Fibroblast of skin of back (primary cell): ENCODE measurements at regions not wholly inside any gene's neighbourhood (a gene's known extent, or its start where the extent isn't known, plus 50 kb on each side); places are given as distances from the start of the nearest gene placed in this dataset.
"Not testable (repeated sequence)": the region's sequence is repeated elsewhere in the genome, so short reads cannot be mapped to it uniquely, and the experiment has no call there.

Experiments used
- DNase-seq: peaks from one replicate; pipeline ENCODE4 v3.0.0-alpha.2; 2013

GRCh38 chr6:96276305-96276704, 245.3 kb upstream of the UFL1 start:
- DNase-seq, result no peak

- no peak for DNase-seq
These were observed 244.8 kb upstream of the UFL1 start for GRCh38 chr6:96276856-96277255.

- no peak for DNase-seq
These were observed 242.5 kb upstream of the UFL1 start for GRCh38 chr6:96279084-96279483.

GRCh38 chr6:96286503-96286902, 235.1 kb upstream of the UFL1 start:
- no peak for DNase-seq

- no peak for DNase-seq
These were observed 222.1 kb upstream of the UFL1 start for GRCh38 chr6:96299525-96299924.

- DNase-seq, result no peak
These were observed 220.6 kb upstream of the UFL1 start for GRCh38 chr6:96301023-96301422.

GRCh38 chr6:96301781-96302180, 219.8 kb upstream of the UFL1 start:
- DNase-seq, result no peak

- DNase-seq, result no peak
These were observed 218.6 kb upstream of the UFL1 start for GRCh38 chr6:96302991-96303390.

GRCh38 chr6:96304997-96305396, 216.6 kb upstream of the UFL1 start:
- DNase-seq, result no peak

GRCh38 chr6:96330884-96331283, 190.7 kb upstream of the UFL1 start:
- no peak for DNase-seq

GRCh38 chr6:96340164-96340563, 181.4 kb upstream of the UFL1 start:
- DNase-seq, result no peak

GRCh38 chr6:96345501-96345900, 176.1 kb upstream of the UFL1 start:
- no peak for DNase-seq

GRCh38 chr6:96381246-96381645, 140.4 kb upstream of the UFL1 start:
- no peak for DNase-seq

- DNase-seq, result peak; percentile 4
These were observed 129.7 kb upstream of the UFL1 start for GRCh38 chr6:96391776-96392360.

GRCh38 chr6:96394727-96395126, 126.9 kb upstream of the UFL1 start:
- no peak for DNase-seq

GRCh38 chr6:96410467-96410866, 111.1 kb upstream of the UFL1 start:
- DNase-seq, result no peak

- no peak for DNase-seq
These were observed 101.3 kb upstream of the UFL1 start for GRCh38 chr6:96420294-96420693.

GRCh38 chr6:96433950-96434349, 87.7 kb upstream of the UFL1 start:
- DNase-seq, result no peak

- DNase-seq, result no peak
These were observed 85.2 kb upstream of the UFL1 start for GRCh38 chr6:96436398-96436797.

- DNase-seq, result not testable (repeated sequence)
These were observed 84.4 kb upstream of the UFL1 start for GRCh38 chr6:96437228-96437627.

GRCh38 chr6:96450082-96450769, 71.4 kb upstream of the UFL1 start:
- no peak for DNase-seq

- DNase-seq, result no peak
These were observed 70.9 kb upstream of the UFL1 start for GRCh38 chr6:96450770-96451130.

- no peak for DNase-seq
These were observed 62.8 kb upstream of the UFL1 start for GRCh38 chr6:96458771-96459170.

- no peak for DNase-seq
These were observed 61.4 kb upstream of the UFL1 start for GRCh38 chr6:96460052-96460700.
